ENCODE measurements at regions not wholly inside any gene's neighbourhood (a gene's known extent, or its start where the extent isn't known, plus 50 kb on each side); places are given as distances from the start of the nearest gene placed in this dataset.

GRCh38 chr10:4062072-4062471 lies 277.1 kb upstream of the KLF6 start:
- Histone ChIP-seq H3K79me2 (ENCODE audit: control insufficient read depth, low read length) (no peaks in the 10 kb centered on the region), H3K4me3 (ENCODE audit: low read length) (no peak overlapping the region), H3F3A (ENCODE audit: control insufficient read depth, insufficient read depth) (no peaks in the 10 kb centered on the region), H3K9me3 (ENCODE audit: control insufficient read depth, insufficient read depth, low read length) (no peaks in the 10 kb centered on the region), H3K4me2 (ENCODE audit: low read length) (no peak overlapping the region), H4K20me1 (ENCODE audit: control insufficient read depth, insufficient read depth, low read depth, low read length) (no peaks in the 10 kb centered on the region), H3K9me2 (replicated peaks; ENCODE audit: control insufficient read depth, low read length) (no peaks in the 10 kb centered on the region), H3K27me3 (ENCODE audit: control insufficient read depth, low read length) (no peaks in the 10 kb centered on the region; the same call in 1 of the 2 replicates), H3K4me1 (ENCODE audit: control insufficient read depth, low read length) (no peaks in the 10 kb centered on the region), H3K36me3 (ENCODE audit: control insufficient read depth, low read length) (no peaks in the 10 kb centered on the region), H3K27ac (ENCODE audit: low read depth, low read length) (no peak overlapping the region)
- TF ChIP-seq EZH2phosphoT487 (IDR thresholded peaks at IDR 0.05; ENCODE audit: borderline replicate concordance, low read length): no peak
- TF ChIP-seq CTCF (IDR thresholded peaks at IDR 0.05; ENCODE audit: low read depth, low read length, poor library complexity, severe bottlenecking): no peak

- Histone ChIP-seq H3K4me1 (ENCODE audit: control insufficient read depth, low read length) (no peaks in the 10 kb centered on the region), H3F3A (ENCODE audit: control insufficient read depth, insufficient read depth) (no peaks in the 10 kb centered on the region), H3K36me3 (ENCODE audit: control insufficient read depth, low read length) (no peaks in the 10 kb centered on the region), H3K27ac (ENCODE audit: low read depth, low read length) (no peak overlapping the region), H3K79me2 (ENCODE audit: control insufficient read depth, low read length) (no peaks in the 10 kb centered on the region), H3K4me2 (ENCODE audit: low read length) (no peak overlapping the region), H3K27me3 (ENCODE audit: control insufficient read depth, low read length) (no peaks in the 10 kb centered on the region; the same call in 1 of the 2 replicates), H3K9me3 (ENCODE audit: control insufficient read depth, insufficient read depth, low read length) (no peaks in the 10 kb centered on the region), H3K4me3 (ENCODE audit: low read length) (no peak overlapping the region), H3K9me2 (replicated peaks; ENCODE audit: control insufficient read depth, low read length) (no peaks in the 10 kb centered on the region), H4K20me1 (ENCODE audit: control insufficient read depth, insufficient read depth, low read depth, low read length) (no peaks in the 10 kb centered on the region)
- TF ChIP-seq EZH2phosphoT487 (IDR thresholded peaks at IDR 0.05; ENCODE audit: borderline replicate concordance, low read length) (no peak), CTCF (IDR thresholded peaks at IDR 0.05; ENCODE audit: low read depth, low read length, poor library complexity, severe bottlenecking) (no peak)
Measured at GRCh38 chr10:4061441-4061951, 276.5 kb upstream of the KLF6 start.

- H3K9me2 ChIP-seq (replicated peaks; ENCODE audit: control insufficient read depth, low read length): no peaks in the 10 kb centered on the region
- H3K27ac ChIP-seq (ENCODE audit: low read depth, low read length): no peak overlapping the region
- H3K4me1 ChIP-seq (ENCODE audit: control insufficient read depth, low read length): no peaks in the 10 kb centered on the region
- no peaks in the 10 kb centered on the region for H3K79me2 ChIP-seq (ENCODE audit: control insufficient read depth, low read length)
- no peaks in the 10 kb centered on the region for H3K9me3 ChIP-seq (ENCODE audit: control insufficient read depth, insufficient read depth, low read length)
- H3K36me3 ChIP-seq (ENCODE audit: control insufficient read depth, low read length): no peaks in the 10 kb centered on the region
- H3F3A ChIP-seq (ENCODE audit: control insufficient read depth, insufficient read depth): no peaks in the 10 kb centered on the region
- no peak overlapping the region for H3K4me3 ChIP-seq (ENCODE audit: low read length)
- no peak overlapping the region for H3K4me2 ChIP-seq (ENCODE audit: low read length)
- TF ChIP-seq CTCF (IDR thresholded peaks at IDR 0.05; ENCODE audit: low read depth, low read length, poor library complexity, severe bottlenecking): no peak
- no peak for TF ChIP-seq EZH2phosphoT487 (IDR thresholded peaks at IDR 0.05; ENCODE audit: borderline replicate concordance, low read length)
- no peaks in the 10 kb centered on the region; the same call in 1 of the 2 replicates for H3K27me3 ChIP-seq (ENCODE audit: control insufficient read depth, low read length)
- H4K20me1 ChIP-seq (ENCODE audit: control insufficient read depth, insufficient read depth, low read depth, low read length): no peaks in the 10 kb centered on the region
Measured at GRCh38 chr10:4059471-4060138, 274.6 kb upstream of the KLF6 start.
